Lung (tissue), 11 donors: ENCODE measurements at regions not wholly inside any gene's neighbourhood (a gene's known extent, or its start where the extent isn't known, plus 50 kb on each side); places are given as distances from the start of the nearest gene placed in this dataset.

ENCODE experiments used
- ATAC-seq: fragments of 200-7000 bp; cut with Tn5 transposase; one replicate; pipeline ENCODE4 v1.9.1; 2020; ENCODE audit warnings: moderate number of reproducible peaks; ENCODE audit not compliant: insufficient read depth, low FRiP score
- DNase-seq, 3 donors: peaks; one replicate each; pipeline ENCODE4 v3.0.0-alpha.2; 2013 to 2017
- H3K27ac ChIP-seq, 2 donors: one replicate each; pipeline ENCODE4 v1.5.1; 2013; ENCODE audit warnings: mild to moderate bottlenecking in 2 of 2, moderate library complexity in 2 of 2, control low read depth in 1 of 2, inconsistent platforms in 1 of 2, low read depth in 1 of 2, low read length in 1 of 2
- H3K27me3 ChIP-seq, 3 donors: one replicate each; pipeline ENCODE4 v1.5.1; 2013; ENCODE audit warnings: low read length in 2 of 3; ENCODE audit not compliant: control insufficient read depth in 3 of 3, insufficient read depth in 3 of 3
- H3K36me3 ChIP-seq, 4 donors: one replicate each; pipeline ENCODE4 v1.5.1; 2013; ENCODE audit warnings: low read length in 4 of 4, mild to moderate bottlenecking in 1 of 4, moderate library complexity in 1 of 4; ENCODE audit not compliant: control insufficient read depth in 4 of 4, insufficient read depth in 4 of 4
- H3K4me1 ChIP-seq, 5 donors: one replicate each; pipeline ENCODE4 v1.5.1; 2013; ENCODE audit warnings: low read length in 5 of 5, mild to moderate bottlenecking in 2 of 5, moderate library complexity in 1 of 5; ENCODE audit not compliant: control insufficient read depth in 5 of 5, insufficient read depth in 5 of 5
- H3K4me3 ChIP-seq: one replicate; pipeline ENCODE4 v1.5.1; 2013; ENCODE audit warnings: mild to moderate bottlenecking, control low read depth, moderate library complexity
- H3K9ac ChIP-seq, 2 donors: one replicate each; pipeline ENCODE4 v1.5.1; 2013; ENCODE audit warnings: low read length in 2 of 2, control low read depth in 1 of 2; ENCODE audit not compliant: insufficient read depth in 1 of 2
- H3K9me3 ChIP-seq, 4 donors: one replicate each; pipeline ENCODE4 v1.5.1; 2013; ENCODE audit warnings: low read length in 3 of 4, mild to moderate bottlenecking in 1 of 4, moderate library complexity in 1 of 4; ENCODE audit not compliant: control insufficient read depth in 4 of 4, insufficient read depth in 3 of 4
- WGBS, 2 donors: extraction: QIAGEN DNeasy Blood & Tissue Kit; methylation state at CpG; one replicate each; pipeline ENCODE4 v1.1.7; 2013; 5-methylcytosine and 5-hydroxymethylcytosine counted together
- TF ChIP-seq, protein P1 (sequence below): IDR thresholded peaks from 2 replicates; pipeline ENCODE4 v1.5.1; 2012; ENCODE audit warnings: mild to moderate bottlenecking; ENCODE audit errors: control extremely low read depth, extremely low read depth
- donor health status: control.
- donor health status: control.
- donor health status: Bipolar disorder and iron deficiency.
- donor health status: healthy.
- donor health status: DM: yes; HTN: yes; CAD: no.

DNA sequence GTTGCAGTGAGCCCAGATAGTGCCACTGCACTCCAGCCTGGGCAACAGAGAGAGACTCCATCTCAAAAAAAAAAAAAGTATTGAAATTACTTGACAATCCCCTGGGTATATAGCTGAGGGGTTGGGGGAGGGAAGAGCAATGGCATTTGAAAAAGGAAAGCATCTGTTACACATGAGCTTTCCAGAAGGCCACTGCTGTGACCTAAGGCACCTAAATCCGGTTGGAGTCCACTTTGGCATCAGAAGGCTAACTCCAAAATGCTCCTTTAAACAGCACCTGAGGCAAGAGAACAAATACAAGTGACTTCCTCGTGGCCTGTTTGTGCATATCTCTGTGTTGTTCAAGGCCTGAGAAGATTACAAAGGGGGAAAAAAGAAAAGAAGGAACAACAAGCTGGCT lies 74.8 kb upstream of the PALS2 start:
- Histone ChIP-seq H3K4me1 (peaks cover 0 to 12% (median 0%) of the 10 kb centered on the region in 5 donors), H3K9ac (no peak overlapping the region), H3K27ac (no peak overlapping the region), H3K27me3 (peaks cover 0 to 3% (median 0%) of the 10 kb centered on the region in 3 donors), H3K9me3 (peaks cover 0 to 5% (median 2%) of the 10 kb centered on the region in 4 donors), H3K36me3 (no peaks in the 10 kb centered on the region), H3K4me3 (no peak overlapping the region)
- no peak for DNase-seq
- WGBS, 2 donors = 52 to 69% methylated on average over 2 of the region's 2 CpGs
- TF ChIP-seq, protein P1, sequence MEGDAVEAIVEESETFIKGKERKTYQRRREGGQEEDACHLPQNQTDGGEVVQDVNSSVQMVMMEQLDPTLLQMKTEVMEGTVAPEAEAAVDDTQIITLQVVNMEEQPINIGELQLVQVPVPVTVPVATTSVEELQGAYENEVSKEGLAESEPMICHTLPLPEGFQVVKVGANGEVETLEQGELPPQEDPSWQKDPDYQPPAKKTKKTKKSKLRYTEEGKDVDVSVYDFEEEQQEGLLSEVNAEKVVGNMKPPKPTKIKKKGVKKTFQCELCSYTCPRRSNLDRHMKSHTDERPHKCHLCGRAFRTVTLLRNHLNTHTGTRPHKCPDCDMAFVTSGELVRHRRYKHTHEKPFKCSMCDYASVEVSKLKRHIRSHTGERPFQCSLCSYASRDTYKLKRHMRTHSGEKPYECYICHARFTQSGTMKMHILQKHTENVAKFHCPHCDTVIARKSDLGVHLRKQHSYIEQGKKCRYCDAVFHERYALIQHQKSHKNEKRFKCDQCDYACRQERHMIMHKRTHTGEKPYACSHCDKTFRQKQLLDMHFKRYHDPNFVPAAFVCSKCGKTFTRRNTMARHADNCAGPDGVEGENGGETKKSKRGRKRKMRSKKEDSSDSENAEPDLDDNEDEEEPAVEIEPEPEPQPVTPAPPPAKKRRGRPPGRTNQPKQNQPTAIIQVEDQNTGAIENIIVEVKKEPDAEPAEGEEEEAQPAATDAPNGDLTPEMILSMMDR = no peak
- no peak for ATAC-seq

DNA sequence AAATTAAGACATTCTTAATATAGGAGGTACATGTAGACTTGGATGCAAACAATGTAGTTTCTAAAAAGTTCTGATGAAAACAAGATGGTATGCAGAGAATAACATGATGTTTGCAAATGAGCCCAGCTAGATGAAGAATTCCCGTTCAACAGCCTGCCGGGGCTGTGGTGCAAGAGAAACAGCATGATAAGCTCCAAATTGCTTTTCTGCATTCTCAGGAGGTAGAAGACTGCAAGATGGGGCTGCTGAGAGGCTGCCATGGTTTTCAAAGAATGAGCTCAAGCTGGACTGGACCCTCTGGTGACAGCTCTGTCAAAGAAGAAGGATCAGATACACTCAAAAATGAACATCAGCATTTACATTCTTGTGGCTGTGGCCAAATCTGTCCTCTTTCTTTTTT lies 73.4 kb upstream of the PALS2 start:
- ATAC-seq (no peak), DNase-seq (peak; percentile 24 to 53 (median 32))
- H3K36me3 ChIP-seq = no peaks in the 10 kb centered on the region
- WGBS, 2 donors = 70 to 78% methylated on average over 2 of the region's 2 CpGs
- H3K4me1 ChIP-seq = peaks cover 0 to 6% (median 0%) of the 10 kb centered on the region in 5 donors
- peaks cover 0 to 1% (median under 1%) of the 10 kb centered on the region in 4 donors for H3K9me3 ChIP-seq
- peaks cover 0 to 3% (median 0%) of the 10 kb centered on the region in 3 donors for H3K27me3 ChIP-seq
- no peak overlapping the region for H3K4me3 ChIP-seq
- no peak overlapping the region for H3K9ac ChIP-seq
- TF ChIP-seq, protein P1 = no peak
- no peak overlapping the region for H3K27ac ChIP-seq

DNA sequence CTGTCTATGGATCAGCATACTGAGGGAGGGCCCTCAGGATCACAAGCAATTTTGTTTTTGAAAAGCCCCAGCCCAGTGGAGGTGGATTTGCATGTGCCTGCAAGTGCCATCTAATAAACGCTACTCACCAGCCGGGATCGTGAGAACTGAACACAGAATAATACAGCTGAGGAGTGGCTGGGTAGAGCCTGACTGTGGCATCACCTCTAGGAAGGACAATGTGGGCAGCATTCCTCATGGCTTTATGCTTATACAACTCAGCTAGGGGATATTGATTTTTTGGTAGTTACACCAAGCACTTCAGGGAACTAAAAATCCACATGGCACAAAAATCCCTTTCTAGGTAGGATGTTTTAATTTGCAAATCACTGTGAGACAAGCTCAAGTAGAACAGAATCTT lies 72.7 kb upstream of the PALS2 start:
- Histone ChIP-seq H3K36me3 (no peaks in the 10 kb centered on the region), H3K9ac (no peak overlapping the region), H3K27ac (no peak overlapping the region), H3K4me1 (peaks cover 0 to 6% (median 0%) of the 10 kb centered on the region in 5 donors), H3K9me3 (no peaks in the 10 kb centered on the region), H3K4me3 (no peak overlapping the region), H3K27me3 (peaks cover 0 to 3% (median 0%) of the 10 kb centered on the region in 3 donors)
- DNase-seq = no peak
- TF ChIP-seq, protein P1 = no peak
- WGBS, 2 donors = 89 to 90% methylated on average over 3 of the region's 3 CpGs
- no peak for ATAC-seq

DNA sequence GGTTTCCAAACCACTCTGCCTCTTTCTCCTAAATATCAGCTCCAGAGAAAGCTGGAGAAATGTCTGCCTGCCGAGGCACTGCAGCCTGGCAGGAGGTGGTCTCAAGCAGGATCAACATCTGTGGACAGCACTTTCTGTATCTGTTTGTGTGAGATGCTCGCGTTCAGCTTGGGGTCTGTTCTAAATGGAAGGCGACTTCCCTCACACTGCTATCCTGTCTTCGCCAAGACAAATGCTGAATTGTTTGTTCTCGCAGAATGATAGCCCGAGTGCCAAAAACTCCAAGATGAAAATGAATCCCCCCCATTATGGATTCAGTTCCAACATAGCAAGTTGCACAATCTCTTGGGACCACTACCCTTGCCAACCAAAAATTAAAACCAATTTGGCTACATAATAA lies 72.2 kb upstream of the PALS2 start:
- TF ChIP-seq, protein P1 = no peak
- H3K4me1 ChIP-seq = peaks cover 0 to 6% (median 0%) of the 10 kb centered on the region in 5 donors
- H3K9me3 ChIP-seq = no peaks in the 10 kb centered on the region
- no peak for ATAC-seq
- peaks cover 0 to 3% (median 0%) of the 10 kb centered on the region in 3 donors for H3K27me3 ChIP-seq
- 64 to 75% methylated on average over 7 of the region's 7 CpGs for WGBS, 2 donors
- no peak overlapping the region for H3K4me3 ChIP-seq
- H3K9ac ChIP-seq = no peak overlapping the region
- no peak overlapping the region for H3K27ac ChIP-seq
- H3K36me3 ChIP-seq = no peaks in the 10 kb centered on the region
- peak in 2 of 3 donors; percentile 49 to 53 for DNase-seq
